Prostate gland (tissue), 2 donors: ENCODE measurements at regions not wholly inside any gene's neighbourhood (a gene's known extent, or its start where the extent isn't known, plus 50 kb on each side); places are given as distances from the start of the nearest gene placed in this dataset.

ENCODE experiments used
- POLR2A ChIP-seq: fragments of 450-650 bp; IDR thresholded peaks from one replicate; pipeline ENCODE4 v1.6.1; 2016; ENCODE audit warnings: antibody characterized with exemption, mild to moderate bottlenecking
- TF ChIP-seq, protein P1 (sequence below), 4 experiments: fragments of 200-600 bp in 2 of 4; fragments of 450-650 bp in 2 of 4; sonication (generic) in 2 of 4; IDR thresholded peaks; 1 replicate in 3 of 4; 2 replicates in 1 of 4; pipeline ENCODE4 v1.5.1; 2016 to 2019; ENCODE audit warnings: antibody characterized with exemption in 4 of 4, mild to moderate bottlenecking in 2 of 4, moderate library complexity in 2 of 4

DNA sequence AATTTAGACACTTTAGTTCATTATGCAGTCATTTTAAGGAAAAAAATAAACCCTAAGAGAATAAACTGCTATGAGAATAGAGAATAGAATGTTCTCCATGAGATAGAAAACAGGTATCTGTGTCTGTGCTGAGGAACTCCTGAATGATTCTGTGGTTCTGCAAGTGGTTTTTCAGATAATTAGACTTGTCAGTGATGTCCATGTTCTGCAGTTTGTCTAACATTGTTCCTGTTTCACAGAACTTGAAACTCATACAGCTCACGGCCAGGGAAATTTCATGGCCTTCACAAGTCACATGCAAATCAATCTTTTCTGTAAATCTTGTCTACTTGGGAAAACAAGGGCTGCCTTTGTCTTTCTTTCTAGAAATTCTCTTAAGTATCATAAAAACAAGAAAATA is 73.4 kb upstream of the HMGCLL1 start:
- TF ChIP-seq, protein P1, sequence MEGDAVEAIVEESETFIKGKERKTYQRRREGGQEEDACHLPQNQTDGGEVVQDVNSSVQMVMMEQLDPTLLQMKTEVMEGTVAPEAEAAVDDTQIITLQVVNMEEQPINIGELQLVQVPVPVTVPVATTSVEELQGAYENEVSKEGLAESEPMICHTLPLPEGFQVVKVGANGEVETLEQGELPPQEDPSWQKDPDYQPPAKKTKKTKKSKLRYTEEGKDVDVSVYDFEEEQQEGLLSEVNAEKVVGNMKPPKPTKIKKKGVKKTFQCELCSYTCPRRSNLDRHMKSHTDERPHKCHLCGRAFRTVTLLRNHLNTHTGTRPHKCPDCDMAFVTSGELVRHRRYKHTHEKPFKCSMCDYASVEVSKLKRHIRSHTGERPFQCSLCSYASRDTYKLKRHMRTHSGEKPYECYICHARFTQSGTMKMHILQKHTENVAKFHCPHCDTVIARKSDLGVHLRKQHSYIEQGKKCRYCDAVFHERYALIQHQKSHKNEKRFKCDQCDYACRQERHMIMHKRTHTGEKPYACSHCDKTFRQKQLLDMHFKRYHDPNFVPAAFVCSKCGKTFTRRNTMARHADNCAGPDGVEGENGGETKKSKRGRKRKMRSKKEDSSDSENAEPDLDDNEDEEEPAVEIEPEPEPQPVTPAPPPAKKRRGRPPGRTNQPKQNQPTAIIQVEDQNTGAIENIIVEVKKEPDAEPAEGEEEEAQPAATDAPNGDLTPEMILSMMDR (IDR thresholded peaks at IDR 0.05), result no peak
- no peak for TF ChIP-seq POLR2A
